Fibroblast of villous mesenchyme (primary cell): ENCODE measurements at regions not wholly inside any gene's neighbourhood (a gene's known extent, or its start where the extent isn't known, plus 50 kb on each side); places are given as distances from the start of the nearest gene placed in this dataset.
"Not testable (repeated sequence)": the region's sequence is repeated elsewhere in the genome, so short reads cannot be mapped to it uniquely, and the experiment has no call there.

Experiments used
- DNase-seq: peaks from one replicate; pipeline ENCODE4 v3.0.0-alpha.2; 2010; ENCODE audit warnings: low read depth
- H3K4me3 ChIP-seq: 2 replicates; pipeline ENCODE4 v1.5.1; 2011; ENCODE audit warnings: low read depth, mild to moderate bottlenecking, low read length
- TF ChIP-seq, protein P1 (sequence below): IDR thresholded peaks from 2 replicates; pipeline ENCODE4 v1.5.1; 2012; ENCODE audit warnings: low read depth, mild to moderate bottlenecking, low read length; ENCODE audit not compliant: insufficient read depth

DNA sequence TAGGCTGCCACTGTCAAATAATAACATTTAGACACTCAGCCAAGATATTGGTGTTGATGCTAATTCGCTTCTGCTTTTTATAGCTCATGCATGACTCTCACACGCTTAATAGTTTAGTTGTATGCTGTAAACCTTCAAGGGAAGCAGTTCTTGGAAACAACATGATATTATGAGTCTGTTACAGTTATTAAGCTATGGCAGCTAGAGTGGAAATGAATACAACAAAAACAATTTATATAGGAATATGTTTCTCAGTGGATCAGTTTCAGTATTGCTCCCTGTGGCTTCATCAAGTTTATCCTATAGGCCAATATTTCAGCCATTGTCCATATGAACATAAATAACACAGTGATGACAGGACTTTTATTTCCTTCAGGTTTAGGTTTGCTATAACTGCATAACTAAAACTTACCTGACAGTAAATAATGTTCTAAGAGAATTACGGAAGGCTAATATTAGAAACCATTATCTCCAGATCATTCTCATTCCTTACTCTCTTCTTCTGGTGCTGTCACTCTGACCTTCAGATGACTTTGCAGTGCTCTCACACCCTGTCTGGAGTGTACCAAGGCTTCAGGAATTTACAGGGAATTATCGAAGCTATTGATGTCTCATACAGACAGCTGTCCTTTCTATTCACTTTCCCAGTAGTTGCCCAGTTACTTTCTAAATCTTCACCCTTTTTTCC, 555.0 kb downstream of the ANKRD50 start:
- TF ChIP-seq, protein P1, sequence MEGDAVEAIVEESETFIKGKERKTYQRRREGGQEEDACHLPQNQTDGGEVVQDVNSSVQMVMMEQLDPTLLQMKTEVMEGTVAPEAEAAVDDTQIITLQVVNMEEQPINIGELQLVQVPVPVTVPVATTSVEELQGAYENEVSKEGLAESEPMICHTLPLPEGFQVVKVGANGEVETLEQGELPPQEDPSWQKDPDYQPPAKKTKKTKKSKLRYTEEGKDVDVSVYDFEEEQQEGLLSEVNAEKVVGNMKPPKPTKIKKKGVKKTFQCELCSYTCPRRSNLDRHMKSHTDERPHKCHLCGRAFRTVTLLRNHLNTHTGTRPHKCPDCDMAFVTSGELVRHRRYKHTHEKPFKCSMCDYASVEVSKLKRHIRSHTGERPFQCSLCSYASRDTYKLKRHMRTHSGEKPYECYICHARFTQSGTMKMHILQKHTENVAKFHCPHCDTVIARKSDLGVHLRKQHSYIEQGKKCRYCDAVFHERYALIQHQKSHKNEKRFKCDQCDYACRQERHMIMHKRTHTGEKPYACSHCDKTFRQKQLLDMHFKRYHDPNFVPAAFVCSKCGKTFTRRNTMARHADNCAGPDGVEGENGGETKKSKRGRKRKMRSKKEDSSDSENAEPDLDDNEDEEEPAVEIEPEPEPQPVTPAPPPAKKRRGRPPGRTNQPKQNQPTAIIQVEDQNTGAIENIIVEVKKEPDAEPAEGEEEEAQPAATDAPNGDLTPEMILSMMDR: no peak
- H3K4me3 ChIP-seq: no peak overlapping the region
- no peak for DNase-seq

DNA sequence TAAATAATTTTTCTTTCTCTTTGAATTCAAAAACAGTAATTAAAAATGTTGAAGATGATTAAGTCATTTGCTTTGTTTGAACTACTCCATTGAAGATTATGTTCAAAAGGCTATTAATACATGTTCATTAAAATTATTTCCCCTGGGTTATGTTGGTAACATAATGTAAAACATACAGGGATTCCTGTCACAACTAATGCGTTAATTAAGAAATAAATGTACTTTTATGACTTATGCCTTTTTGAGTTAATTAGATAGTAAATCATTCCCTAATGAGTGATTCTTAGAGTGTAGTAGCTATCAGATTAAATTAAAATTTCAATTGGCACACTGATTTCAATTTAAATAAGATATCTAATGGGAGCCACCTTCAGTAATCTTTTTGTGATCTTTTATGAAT, 549.1 kb downstream of the ANKRD50 start:
- TF ChIP-seq, protein P1: no peak
- no peak for DNase-seq
- no peak overlapping the region for H3K4me3 ChIP-seq

DNA sequence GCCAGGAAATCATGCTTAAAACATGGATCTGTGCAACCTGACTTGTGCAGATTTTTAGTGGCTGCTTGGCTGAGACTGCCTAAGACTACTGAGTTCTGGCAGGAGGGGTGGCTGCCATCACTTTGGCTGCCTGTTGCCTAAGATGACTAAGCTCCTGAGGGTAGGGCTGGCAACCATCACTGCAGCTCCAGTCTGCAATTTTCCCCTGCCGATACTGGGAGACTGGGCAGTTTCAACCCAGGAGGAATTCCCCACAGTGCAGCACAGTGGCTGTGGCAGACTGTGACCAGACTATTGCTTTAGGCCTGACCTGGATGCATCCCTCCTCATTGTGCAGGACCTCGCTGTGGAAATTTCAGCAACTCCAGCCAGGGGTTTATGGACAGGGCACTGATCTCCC, 544.9 kb downstream of the ANKRD50 start:
- TF ChIP-seq, protein P1: no peak
- no peak overlapping the region for H3K4me3 ChIP-seq
- no peak for DNase-seq

DNA sequence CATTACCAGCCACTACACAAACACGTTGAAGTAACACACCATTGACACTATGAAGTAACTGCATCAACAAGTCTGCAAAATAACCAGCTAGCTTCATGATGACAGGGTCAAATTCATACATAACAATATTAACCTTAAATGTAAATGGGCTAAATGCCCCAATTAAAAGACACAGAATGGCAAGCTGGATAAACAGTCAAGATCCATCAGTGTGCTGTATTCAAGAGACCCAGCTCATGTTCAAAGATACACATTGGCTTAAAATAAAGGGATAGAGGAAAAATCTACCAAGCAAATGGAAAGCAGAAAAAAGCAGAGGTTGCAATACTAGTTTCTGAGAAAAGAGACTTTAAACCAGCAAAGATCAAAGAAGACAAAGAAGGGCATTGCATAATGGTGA, 543.0 kb downstream of the ANKRD50 start:
- DNase-seq, H3K4me3 ChIP-seq: not testable (repeated sequence)

DNA sequence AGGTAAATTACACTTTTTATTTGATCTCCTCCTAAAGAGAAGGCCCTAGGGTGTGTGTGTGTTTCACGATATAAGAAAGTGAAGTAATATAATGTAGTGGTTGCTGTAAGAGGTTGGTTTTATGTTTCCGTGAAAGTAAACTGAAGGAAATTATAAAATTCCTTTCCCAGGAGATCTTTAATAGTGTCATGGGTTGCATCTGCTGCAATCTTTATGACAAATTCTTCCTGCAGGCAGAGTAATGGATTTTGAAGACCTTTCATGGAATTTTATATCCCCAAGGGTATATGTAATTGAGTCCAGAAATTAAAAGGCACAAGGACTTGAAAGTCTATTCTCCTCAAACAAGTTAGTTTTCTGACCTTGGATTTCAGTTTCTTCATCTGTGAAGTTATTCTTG, 538.6 kb downstream of the ANKRD50 start:
- TF ChIP-seq, protein P1: no peak
- H3K4me3 ChIP-seq: no peak overlapping the region
- peak; percentile 12 for DNase-seq

DNA sequence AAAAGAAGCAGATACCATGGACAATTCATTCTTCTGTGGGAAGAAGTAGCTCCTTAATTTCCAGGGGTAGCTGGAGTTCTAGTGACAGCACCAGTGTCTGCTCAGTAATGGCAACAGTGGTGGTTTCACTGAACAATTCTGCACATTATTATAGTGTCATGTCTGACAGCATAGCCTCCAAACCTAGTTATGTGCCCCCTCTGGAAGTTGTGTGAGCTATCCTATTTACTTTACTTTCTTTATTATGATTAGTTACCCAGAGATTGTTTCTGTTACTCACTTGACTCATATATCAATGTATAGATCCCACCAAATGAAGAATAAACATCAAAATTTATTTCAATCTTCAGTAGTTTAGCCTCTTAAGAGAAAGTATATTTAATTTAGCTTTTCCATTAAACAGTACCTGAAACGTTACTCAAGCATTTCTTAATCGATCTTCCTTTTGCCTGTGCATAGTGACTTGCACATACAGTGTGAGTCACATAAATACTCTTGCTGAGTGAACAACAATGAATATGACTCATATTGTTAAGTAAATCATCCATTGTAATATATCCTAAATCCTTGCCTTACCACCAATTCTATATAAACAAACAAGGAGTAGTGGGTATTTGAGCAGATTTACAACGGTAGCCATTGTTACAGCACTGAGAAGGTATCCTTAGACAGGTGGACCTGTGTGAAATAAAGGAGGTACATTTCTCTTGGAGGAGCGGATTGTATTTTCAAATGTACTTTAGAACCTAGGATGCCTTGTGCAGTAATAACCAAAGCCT, 534.7 kb downstream of the ANKRD50 start:
- DNase-seq: peak; percentile 58
- no peak overlapping the region for H3K4me3 ChIP-seq
- TF ChIP-seq, protein P1: no peak

DNA sequence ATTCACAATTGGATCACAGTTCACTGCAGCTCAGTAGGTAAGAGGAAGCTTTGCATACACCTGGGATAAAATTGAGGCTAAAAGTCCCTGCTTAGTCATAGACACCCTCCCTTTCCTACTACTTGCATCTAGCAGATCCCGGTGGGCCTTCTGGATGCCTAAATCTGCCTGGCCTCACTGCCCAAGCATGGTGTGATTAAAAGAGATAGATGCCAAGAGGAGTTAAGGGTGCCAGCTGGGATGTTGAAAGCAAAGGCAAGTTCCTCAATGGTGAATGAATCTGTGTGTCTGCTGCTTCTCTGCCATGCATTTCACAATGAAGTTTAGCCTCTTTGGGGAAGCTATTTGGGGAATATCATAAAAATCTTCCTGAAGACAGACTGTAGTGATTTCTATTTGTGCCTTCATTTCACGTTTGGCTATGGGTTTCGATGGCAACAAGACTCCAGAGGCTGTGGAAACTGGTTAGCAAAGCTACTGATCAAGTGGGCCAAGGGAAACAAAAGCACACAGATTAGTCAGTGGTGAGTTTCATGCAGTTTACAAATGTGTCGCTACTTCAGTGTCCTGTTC, 534.0 kb downstream of the ANKRD50 start:
- no peak overlapping the region for H3K4me3 ChIP-seq
- no peak for DNase-seq
- TF ChIP-seq, protein P1: no peak
